GM19023 (cell line): ENCODE measurements at regions not wholly inside any gene's neighbourhood (a gene's known extent, or its start where the extent isn't known, plus 50 kb on each side); places are given as distances from the start of the nearest gene placed in this dataset.

Experiments used
- ATAC-seq: cut with Tn5 transposase; IDR thresholded peaks from one replicate; pipeline ENCODE4 v1.9.1; 2021; ENCODE audit warnings: mild to moderate bottlenecking, moderate library complexity; ENCODE audit not compliant: unreplicated experiment

- no peak for ATAC-seq
Measured at GRCh38 chr1:213914392-213914791, 73.4 kb upstream of the PROX1 start.

DNA sequence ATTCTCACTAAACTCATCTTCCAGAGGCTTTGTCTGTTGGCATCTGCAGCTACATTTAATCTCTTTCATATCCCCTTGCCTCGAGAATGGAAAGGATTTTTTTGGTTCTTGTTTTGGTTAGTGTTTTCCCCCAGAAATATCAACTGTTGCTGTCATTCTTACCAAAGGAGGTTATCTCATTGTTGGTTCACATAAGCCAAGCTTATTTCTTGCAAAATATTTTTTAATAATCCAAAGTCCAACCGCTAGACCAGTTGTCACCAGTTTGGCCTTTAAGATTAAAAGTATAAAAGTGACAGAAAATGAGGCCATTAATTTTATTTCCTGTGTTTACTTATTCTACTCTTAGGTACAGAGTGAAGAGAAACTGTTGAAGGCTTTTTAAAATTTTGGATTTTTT is 66.5 kb upstream of the PROX1 start:
- ATAC-seq = no peak

DNA sequence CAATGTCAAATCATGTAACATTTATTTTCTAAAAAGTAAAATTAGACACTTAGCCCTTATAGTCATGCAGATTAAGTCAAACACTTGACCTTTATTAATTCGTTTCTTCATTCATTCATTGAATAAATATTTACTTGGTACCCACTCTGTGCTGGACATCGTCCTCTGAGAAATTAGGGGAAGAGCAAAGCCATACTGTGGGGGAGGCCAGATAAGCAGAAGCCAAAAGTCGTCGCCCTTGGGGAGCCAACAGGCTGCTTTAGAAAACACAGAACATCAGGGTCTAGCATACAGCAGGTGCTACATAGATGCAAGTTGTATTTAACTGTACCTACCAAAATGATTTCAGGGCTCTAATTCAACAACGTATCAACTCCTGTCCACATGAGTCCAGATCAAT is 66.1 kb upstream of the PROX1 start:
- no peak for ATAC-seq

DNA sequence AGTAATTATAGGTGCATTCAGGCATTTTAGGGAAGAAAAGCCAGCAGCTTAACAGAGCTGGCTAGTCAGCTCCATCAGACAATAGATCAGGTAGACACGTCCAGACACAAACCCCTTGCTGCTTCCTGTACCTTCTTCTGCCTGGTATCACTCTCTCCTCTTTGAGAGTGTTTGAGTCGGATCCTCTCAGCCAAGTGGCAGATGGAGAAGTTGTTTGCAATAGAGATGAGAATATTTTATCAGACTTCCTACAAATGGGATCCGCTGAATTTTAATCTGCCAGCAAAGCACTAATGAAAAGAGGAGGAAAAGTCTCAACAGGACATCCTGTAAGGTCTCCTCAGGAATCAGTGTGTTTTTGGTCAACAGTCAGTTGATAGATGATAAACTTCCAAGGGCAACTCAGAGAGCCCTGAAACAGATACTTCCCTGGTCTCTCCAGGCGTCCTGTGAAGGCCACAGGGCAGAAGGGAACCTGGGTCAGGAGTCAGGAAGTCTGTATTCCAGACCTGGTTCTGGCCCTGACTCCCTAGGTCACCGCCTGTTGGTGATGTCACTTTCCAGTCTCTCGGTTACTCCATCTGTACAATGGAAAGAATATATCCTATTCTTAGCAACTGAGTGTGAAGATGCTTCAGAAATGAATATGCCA is 62.1 kb upstream of the PROX1 start:
- ATAC-seq = no peak

- ATAC-seq = no peak
Measured at GRCh38 chr1:213927846-213928245, 59.9 kb upstream of the PROX1 start.

GRCh38 chr1:213929398-213929797 is 58.4 kb upstream of the PROX1 start:
- ATAC-seq = no peak

DNA sequence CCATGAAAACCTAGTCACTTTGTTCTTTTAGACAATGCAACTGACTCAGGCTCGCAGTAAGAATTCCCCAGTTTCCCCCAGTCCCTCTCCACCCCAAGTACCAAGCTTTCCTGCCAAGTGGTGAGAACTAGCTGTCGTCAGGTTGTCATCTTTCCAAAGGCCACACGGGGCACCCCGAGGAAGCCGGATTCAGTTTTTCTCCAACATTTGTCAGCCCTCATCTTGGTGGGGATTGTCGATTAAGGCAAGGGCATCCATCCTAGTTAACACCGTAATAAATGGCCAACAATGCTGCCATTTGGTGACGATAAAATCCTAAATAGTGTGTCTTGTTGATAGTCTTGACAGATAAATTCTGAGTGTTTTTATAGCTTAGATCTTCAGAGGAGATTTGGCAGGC is 55.9 kb upstream of the PROX1 start:
- ATAC-seq = no peak

DNA sequence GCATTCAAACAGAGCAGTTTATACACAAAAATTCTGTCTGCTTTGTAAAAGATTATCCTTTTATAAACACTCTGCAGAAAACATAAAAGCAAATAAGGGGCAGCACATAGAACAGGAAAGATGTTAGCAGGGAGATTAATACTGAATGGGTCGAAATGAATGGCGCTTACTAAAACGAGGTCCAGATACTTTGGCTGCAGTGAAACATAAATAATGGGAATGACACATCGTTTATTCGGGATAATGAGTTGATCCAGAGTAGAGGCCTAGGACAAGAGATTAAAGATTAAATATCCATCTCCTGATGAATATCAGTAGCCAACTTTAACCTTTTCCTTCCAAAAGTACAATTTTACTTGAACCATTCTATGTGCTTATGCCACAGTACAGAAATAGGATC is 54.4 kb upstream of the PROX1 start:
- ATAC-seq = no peak

DNA sequence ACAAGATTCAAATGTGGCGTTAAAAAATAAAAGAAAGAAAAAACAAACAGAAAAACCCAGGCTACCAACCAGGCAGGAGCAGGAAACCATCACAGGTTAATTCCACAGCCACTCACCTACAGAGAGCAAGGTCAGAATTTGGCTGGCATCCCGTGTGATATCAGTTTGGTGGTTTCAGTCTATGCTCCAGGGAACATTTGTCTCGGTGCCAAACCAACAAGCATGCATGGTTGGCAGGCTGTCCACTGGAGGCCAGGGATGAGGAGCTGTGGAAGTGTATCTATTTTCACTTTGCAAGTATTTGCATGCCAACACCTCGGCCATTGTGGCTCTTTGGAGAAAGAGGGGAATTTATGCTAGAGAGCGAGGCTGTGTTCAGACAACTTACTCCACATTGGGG is 53.1 kb upstream of the PROX1 start:
- no peak for ATAC-seq

GRCh38 chr1:213936571-213936970 is 51.2 kb upstream of the PROX1 start:
- no peak for ATAC-seq
